Fibroblast of pulmonary artery (primary cell): ENCODE measurements at regions not wholly inside any gene's neighbourhood (a gene's known extent, or its start where the extent isn't known, plus 50 kb on each side); places are given as distances from the start of the nearest gene placed in this dataset.
"Not testable (repeated sequence)": the region's sequence is repeated elsewhere in the genome, so short reads cannot be mapped to it uniquely, and the experiment has no call there.

ENCODE experiments used
- DNase-seq: peaks from one replicate; pipeline ENCODE4 v3.0.0-alpha.2; 2010; ENCODE audit warnings: low read depth
- H3K4me3 ChIP-seq: replicated peaks from 2 replicates; pipeline ENCODE4 v1.5.1; 2011; ENCODE audit warnings: low read depth, mild to moderate bottlenecking, control low read depth, low read length, moderate library complexity
- TF ChIP-seq, protein P1 (sequence below): IDR thresholded peaks from 2 replicates; pipeline ENCODE4 v1.5.1; 2011; ENCODE audit warnings: mild to moderate bottlenecking, control low read depth, low read length, inconsistent platforms; ENCODE audit errors: missing control alignments

DNA sequence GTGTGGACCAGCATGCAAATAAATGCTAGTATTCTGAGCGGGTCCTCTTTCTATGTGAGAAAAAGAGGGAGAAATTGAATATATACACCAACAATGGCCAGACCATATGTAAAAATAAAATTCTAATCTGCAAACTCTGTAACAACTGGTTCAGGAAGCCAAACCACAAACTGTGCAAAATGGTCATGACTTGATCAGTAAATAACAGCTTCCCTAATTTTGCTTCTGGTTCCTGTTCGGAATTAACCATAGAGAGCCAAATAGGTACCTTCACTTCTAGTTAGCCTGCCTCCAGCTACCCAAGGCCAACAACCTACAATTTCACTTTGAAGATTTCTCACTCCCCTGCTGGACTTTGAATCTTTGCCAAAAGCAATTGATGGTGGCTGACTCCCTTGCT, 1313.2 kb downstream of the ADGRL3 start:
- TF ChIP-seq, protein P1, sequence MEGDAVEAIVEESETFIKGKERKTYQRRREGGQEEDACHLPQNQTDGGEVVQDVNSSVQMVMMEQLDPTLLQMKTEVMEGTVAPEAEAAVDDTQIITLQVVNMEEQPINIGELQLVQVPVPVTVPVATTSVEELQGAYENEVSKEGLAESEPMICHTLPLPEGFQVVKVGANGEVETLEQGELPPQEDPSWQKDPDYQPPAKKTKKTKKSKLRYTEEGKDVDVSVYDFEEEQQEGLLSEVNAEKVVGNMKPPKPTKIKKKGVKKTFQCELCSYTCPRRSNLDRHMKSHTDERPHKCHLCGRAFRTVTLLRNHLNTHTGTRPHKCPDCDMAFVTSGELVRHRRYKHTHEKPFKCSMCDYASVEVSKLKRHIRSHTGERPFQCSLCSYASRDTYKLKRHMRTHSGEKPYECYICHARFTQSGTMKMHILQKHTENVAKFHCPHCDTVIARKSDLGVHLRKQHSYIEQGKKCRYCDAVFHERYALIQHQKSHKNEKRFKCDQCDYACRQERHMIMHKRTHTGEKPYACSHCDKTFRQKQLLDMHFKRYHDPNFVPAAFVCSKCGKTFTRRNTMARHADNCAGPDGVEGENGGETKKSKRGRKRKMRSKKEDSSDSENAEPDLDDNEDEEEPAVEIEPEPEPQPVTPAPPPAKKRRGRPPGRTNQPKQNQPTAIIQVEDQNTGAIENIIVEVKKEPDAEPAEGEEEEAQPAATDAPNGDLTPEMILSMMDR: no peak
- DNase-seq: no peak
- no peak overlapping the region for H3K4me3 ChIP-seq

DNA sequence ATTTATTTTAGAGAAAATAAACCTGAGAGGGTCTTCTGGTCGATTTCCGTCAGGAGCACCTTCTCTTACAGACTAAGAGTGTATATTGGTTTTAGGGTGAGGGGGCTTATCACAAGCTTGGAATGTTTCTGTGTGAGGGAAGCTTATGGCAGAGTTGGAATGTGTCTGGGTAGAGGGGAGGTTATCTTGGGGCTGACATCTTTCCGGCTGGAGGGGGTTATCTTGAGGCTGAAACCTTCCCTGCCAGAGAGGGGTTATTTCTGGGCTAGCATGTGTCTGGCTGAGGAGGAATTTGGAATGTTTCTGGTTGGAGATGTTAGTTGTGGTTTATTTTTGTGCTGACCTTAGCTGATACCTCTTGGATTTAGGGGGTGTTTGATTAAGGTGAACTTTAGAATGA, 1312.1 kb downstream of the ADGRL3 start:
- DNase-seq: no peak
- no peak overlapping the region for H3K4me3 ChIP-seq
- TF ChIP-seq, protein P1: no peak

DNA sequence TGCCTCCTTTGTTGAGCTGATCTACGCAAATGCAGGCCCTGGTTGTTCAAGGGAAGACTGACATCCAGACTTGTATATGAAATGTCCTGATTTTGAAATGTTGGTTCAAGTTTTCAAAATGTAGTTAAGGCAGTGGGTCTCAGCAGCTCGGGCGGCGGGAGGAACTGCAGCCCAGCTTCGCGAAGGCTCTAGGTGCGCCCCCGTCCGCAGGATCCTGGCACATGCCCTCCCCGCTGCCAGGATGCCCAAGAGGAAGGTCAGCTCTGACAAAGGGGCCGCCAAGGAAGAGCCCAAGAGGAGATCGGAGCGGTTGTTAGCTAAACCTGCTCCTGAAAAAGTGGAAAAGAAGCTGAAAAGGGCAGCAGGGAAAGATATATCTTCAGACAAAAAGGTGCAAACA, 1310.1 kb downstream of the ADGRL3 start:
- H3K4me3 ChIP-seq: no peak overlapping the region
- TF ChIP-seq, protein P1: no peak
- no peak for DNase-seq

DNA sequence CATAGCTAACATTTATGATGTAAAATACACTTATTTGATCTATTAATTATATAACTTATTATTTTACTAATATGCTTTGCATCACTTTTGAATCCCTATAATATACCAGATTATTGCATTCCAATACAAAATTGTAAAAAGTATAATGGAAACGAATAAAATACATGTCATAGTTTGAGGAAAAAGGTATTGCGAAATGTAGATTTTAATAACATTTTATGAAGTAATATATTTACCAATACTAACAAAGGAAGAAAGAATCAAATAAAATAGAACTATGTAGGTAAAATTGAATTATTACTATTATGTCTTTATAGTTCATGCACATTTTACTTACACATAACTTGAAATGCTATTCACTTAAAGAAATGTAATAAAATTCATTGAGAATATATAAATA, 1300.2 kb downstream of the ADGRL3 start:
- no peak for DNase-seq
- no peak overlapping the region for H3K4me3 ChIP-seq
- TF ChIP-seq, protein P1: no peak

DNA sequence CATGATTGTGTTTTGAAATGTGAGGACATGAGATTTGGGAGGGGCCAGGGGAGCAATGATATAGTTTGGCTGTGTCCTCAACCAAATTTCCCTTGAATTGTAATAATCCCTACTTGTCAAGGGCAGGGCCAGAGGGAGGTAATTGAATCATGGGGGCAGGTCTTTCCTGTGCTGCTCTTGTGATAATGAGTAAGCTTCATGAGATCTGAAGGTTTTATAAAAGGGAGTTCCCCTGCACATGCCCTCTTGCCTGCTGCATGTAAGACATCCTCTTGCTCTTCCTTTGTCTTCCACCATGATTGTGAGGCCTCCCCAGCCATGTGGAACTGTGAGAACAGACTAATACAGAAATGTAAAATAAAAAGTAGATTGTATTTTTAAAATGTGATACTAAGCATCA, 1294.9 kb downstream of the ADGRL3 start:
- TF ChIP-seq, protein P1: no peak

DNA sequence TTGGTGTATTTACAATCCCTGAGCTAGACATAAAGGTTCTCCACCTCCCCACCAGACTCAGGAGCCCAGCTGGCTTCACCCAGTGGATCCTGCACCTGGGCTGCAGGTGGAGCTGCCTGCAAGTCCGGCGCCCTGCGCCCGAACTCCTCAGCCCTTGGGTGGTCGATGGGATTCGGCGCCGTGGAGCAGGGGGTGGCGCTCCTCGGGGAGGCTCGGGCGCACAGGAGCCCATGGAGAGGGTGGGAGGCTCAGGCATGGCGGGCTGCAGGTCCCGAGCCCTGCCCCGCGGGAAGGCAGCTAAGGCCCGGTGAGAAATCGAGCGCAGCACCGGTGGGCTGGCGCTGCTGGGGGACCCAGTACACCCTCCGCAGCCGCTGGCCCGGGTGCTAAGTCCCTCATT, 1291.6 kb downstream of the ADGRL3 start:
- not testable (repeated sequence) for DNase-seq, H3K4me3 ChIP-seq

More for the DNA sequence above, 1294.9 kb downstream of the ADGRL3 start:
- peak; percentile 7 for DNase-seq
- no peak overlapping the region for H3K4me3 ChIP-seq

DNA sequence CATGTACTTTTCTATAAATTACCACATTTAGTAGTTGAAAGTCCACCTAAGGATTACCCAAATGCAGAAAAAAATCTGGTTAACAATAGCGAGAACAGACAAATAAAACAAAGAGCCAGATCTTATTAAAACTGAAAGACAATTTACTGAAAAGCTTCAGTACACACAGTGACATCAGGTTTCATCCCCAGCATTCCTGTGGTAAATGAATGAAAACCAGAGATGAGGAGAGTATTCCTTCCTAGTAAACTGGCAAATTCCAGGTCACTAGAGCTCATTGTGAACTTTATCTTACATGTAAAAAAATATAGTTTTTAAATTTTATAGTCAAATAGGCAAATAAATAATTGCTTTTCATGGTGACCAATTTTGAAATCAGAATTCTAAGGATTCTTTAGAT, 1290.5 kb downstream of the ADGRL3 start:
- H3K4me3 ChIP-seq: no peak overlapping the region
- TF ChIP-seq, protein P1: no peak
- DNase-seq: peak; percentile 8
